Fibroblast of lung (primary cell): ENCODE measurements at regions not wholly inside any gene's neighbourhood (a gene's known extent, or its start where the extent isn't known, plus 50 kb on each side); places are given as distances from the start of the nearest gene placed in this dataset.
"Not testable (repeated sequence)": the region's sequence is repeated elsewhere in the genome, so short reads cannot be mapped to it uniquely, and the experiment has no call there.

Experiments
- CTCF ChIP-seq, 2 donors: IDR thresholded peaks in 1 of 2; conservative IDR thresholded peaks in 1 of 2; 1 replicate in 1 of 2; 2 replicates in 1 of 2; pipeline ENCODE4 v1.5.1; 2011 to 2012; ENCODE audit warnings: low read length in 2 of 2, control low read depth in 1 of 2, inconsistent platforms in 1 of 2, low read depth in 1 of 2, mild to moderate bottlenecking in 1 of 2
- EZH2 ChIP-seq: IDR thresholded peaks from 2 replicates; pipeline ENCODE4 v1.5.1; 2012; ENCODE audit warnings: low read length, control low read depth, mild to moderate bottlenecking; ENCODE audit errors: missing control alignments

GRCh38 chr2:90105142-90105541 lies 1413.7 kb downstream of the RPIA start:
- TF ChIP-seq CTCF (conservative IDR thresholded peaks at IDR 0.05 in 1 of 2, IDR thresholded peaks at IDR 0.05 in 1 of 2; ENCODE audit: low read depth in 1 of 2, low read length in 2 of 2); EZH2: not testable (repeated sequence)
